ENCODE measurements at regions not wholly inside any gene's neighbourhood (a gene's known extent, or its start where the extent isn't known, plus 50 kb on each side); places are given as distances from the start of the nearest gene placed in this dataset.

GRCh38 chr4:99759346-99759984 is 57.2 kb upstream of the DAPP1 start:
- no peak for DNase-seq (ENCODE audit: low read depth)
- no peaks in the 10 kb centered on the region for H3K27me3 ChIP-seq (ENCODE audit: insufficient read depth, low read length)
- Mint-ChIP-seq H3K36me3 (ENCODE audit: low read depth, unreplicated experiment) (no peaks in the 10 kb centered on the region), H3K27ac (ENCODE audit: unreplicated experiment) (no peak overlapping the region), H3K4me3 (ENCODE audit: unreplicated experiment) (no peak overlapping the region), H3K9me3 (ENCODE audit: unreplicated experiment) (no peaks in the 10 kb centered on the region), H3K27me3 (ENCODE audit: low read depth, unreplicated experiment) (no peaks in the 10 kb centered on the region), H3K4me1 (ENCODE audit: low read depth, unreplicated experiment) (peaks cover 17% of the 10 kb centered on the region)
- H2AFZ ChIP-seq (ENCODE audit: low read depth, low read length), result no peak overlapping the region
- no peak overlapping the region for H3K4me2 ChIP-seq (ENCODE audit: low read length)
- no peak overlapping the region for H3K9ac ChIP-seq (ENCODE audit: low read length)
- no peaks in the 10 kb centered on the region for H3K36me3 ChIP-seq (ENCODE audit: insufficient read depth, low read length)
- no peak for TF ChIP-seq EZH2 (IDR thresholded peaks at IDR 0.05; ENCODE audit: insufficient read depth, low read length)
- TF ChIP-seq, protein P1, sequence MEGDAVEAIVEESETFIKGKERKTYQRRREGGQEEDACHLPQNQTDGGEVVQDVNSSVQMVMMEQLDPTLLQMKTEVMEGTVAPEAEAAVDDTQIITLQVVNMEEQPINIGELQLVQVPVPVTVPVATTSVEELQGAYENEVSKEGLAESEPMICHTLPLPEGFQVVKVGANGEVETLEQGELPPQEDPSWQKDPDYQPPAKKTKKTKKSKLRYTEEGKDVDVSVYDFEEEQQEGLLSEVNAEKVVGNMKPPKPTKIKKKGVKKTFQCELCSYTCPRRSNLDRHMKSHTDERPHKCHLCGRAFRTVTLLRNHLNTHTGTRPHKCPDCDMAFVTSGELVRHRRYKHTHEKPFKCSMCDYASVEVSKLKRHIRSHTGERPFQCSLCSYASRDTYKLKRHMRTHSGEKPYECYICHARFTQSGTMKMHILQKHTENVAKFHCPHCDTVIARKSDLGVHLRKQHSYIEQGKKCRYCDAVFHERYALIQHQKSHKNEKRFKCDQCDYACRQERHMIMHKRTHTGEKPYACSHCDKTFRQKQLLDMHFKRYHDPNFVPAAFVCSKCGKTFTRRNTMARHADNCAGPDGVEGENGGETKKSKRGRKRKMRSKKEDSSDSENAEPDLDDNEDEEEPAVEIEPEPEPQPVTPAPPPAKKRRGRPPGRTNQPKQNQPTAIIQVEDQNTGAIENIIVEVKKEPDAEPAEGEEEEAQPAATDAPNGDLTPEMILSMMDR (IDR thresholded peaks at IDR 0.05; ENCODE audit: insufficient read depth, low read depth, low read length), result no peak
- no peak for FAIRE-seq
- no peak overlapping the region for H3K27ac ChIP-seq (ENCODE audit: low read depth, low read length)
- H3K4me3 ChIP-seq (ENCODE audit: insufficient read depth, low read depth, low read length), result no peak overlapping the region
- H3K4me1 ChIP-seq (ENCODE audit: insufficient read depth, low read length), result peaks cover 5% of the 10 kb centered on the region
- no peaks in the 10 kb centered on the region for H3K9me3 ChIP-seq (ENCODE audit: insufficient read depth, low read depth, low read length)
- H3K79me2 ChIP-seq (ENCODE audit: insufficient read depth, low read length), result no peaks in the 10 kb centered on the region
- H4K20me1 ChIP-seq (ENCODE audit: insufficient read depth, low read length), result no peaks in the 10 kb centered on the region

GRCh38 chr4:99755223-99755944 is 61.2 kb upstream of the DAPP1 start:
- H3K27ac Mint-ChIP-seq (ENCODE audit: unreplicated experiment), result no peak overlapping the region
- no peak overlapping the region for H2AFZ ChIP-seq (ENCODE audit: low read depth, low read length)
- no peaks in the 10 kb centered on the region for H3K4me1 ChIP-seq (ENCODE audit: insufficient read depth, low read length)
- H3K4me3 Mint-ChIP-seq (ENCODE audit: unreplicated experiment), result no peak overlapping the region
- H3K27me3 Mint-ChIP-seq (ENCODE audit: low read depth, unreplicated experiment), result no peaks in the 10 kb centered on the region
- no peaks in the 10 kb centered on the region for H3K27me3 ChIP-seq (ENCODE audit: insufficient read depth, low read length)
- FAIRE-seq (no peak), DNase-seq (ENCODE audit: low read depth) (peak; percentile 46)
- TF ChIP-seq, protein P1 (IDR thresholded peaks at IDR 0.05; ENCODE audit: insufficient read depth, low read depth, low read length), result no peak
- TF ChIP-seq EZH2 (IDR thresholded peaks at IDR 0.05; ENCODE audit: insufficient read depth, low read length), result no peak
- H3K9me3 Mint-ChIP-seq (ENCODE audit: unreplicated experiment), result no peaks in the 10 kb centered on the region
- no peaks in the 10 kb centered on the region for H3K36me3 Mint-ChIP-seq (ENCODE audit: low read depth, unreplicated experiment)
- H4K20me1 ChIP-seq (ENCODE audit: insufficient read depth, low read length), result no peaks in the 10 kb centered on the region
- peaks cover 12% of the 10 kb centered on the region for H3K4me1 Mint-ChIP-seq (ENCODE audit: low read depth, unreplicated experiment)
- no peaks in the 10 kb centered on the region for H3K79me2 ChIP-seq (ENCODE audit: insufficient read depth, low read length)
- H3K36me3 ChIP-seq (ENCODE audit: insufficient read depth, low read length), result no peaks in the 10 kb centered on the region
- no peak overlapping the region for H3K4me3 ChIP-seq (ENCODE audit: insufficient read depth, low read depth, low read length)
- no peak overlapping the region for H3K27ac ChIP-seq (ENCODE audit: low read depth, low read length)
- H3K4me2 ChIP-seq (ENCODE audit: low read length), result peak overlapping the region; percentile 21
- no peak overlapping the region for H3K9ac ChIP-seq (ENCODE audit: low read length)
- H3K9me3 ChIP-seq (ENCODE audit: insufficient read depth, low read depth, low read length), result no peaks in the 10 kb centered on the region

- Histone ChIP-seq H2AFZ (ENCODE audit: low read depth, low read length) (no peak overlapping the region), H3K9ac (ENCODE audit: low read length) (no peak overlapping the region), H3K79me2 (ENCODE audit: insufficient read depth, low read length) (no peaks in the 10 kb centered on the region), H3K4me2 (ENCODE audit: low read length) (no peak overlapping the region), H3K4me3 (ENCODE audit: insufficient read depth, low read depth, low read length) (no peak overlapping the region), H3K27ac (ENCODE audit: low read depth, low read length) (no peak overlapping the region), H3K9me3 (ENCODE audit: insufficient read depth, low read depth, low read length) (no peaks in the 10 kb centered on the region), H3K27me3 (ENCODE audit: insufficient read depth, low read length) (no peaks in the 10 kb centered on the region), H3K4me1 (ENCODE audit: insufficient read depth, low read length) (no peaks in the 10 kb centered on the region), H3K36me3 (ENCODE audit: insufficient read depth, low read length) (no peaks in the 10 kb centered on the region), H4K20me1 (ENCODE audit: insufficient read depth, low read length) (no peaks in the 10 kb centered on the region)
- Mint-ChIP-seq H3K27me3 (ENCODE audit: low read depth, unreplicated experiment) (no peaks in the 10 kb centered on the region), H3K4me3 (ENCODE audit: unreplicated experiment) (no peak overlapping the region), H3K4me1 (ENCODE audit: low read depth, unreplicated experiment) (peaks cover 12% of the 10 kb centered on the region), H3K9me3 (ENCODE audit: unreplicated experiment) (no peaks in the 10 kb centered on the region), H3K27ac (ENCODE audit: unreplicated experiment) (no peak overlapping the region), H3K36me3 (ENCODE audit: low read depth, unreplicated experiment) (no peaks in the 10 kb centered on the region)
- TF ChIP-seq, protein P1 (IDR thresholded peaks at IDR 0.05; ENCODE audit: insufficient read depth, low read depth, low read length), result no peak
- TF ChIP-seq EZH2 (IDR thresholded peaks at IDR 0.05; ENCODE audit: insufficient read depth, low read length), result no peak
- no peak for DNase-seq (ENCODE audit: low read depth)
- no peak for FAIRE-seq
Observed at GRCh38 chr4:99754756-99755155, 61.9 kb upstream of the DAPP1 start.

Data from astrocyte (in vitro differentiated cells and primary cell).